HuH-7.5 (cell line): ENCODE measurements at regions not wholly inside any gene's neighbourhood (a gene's known extent, or its start where the extent isn't known, plus 50 kb on each side); places are given as distances from the start of the nearest gene placed in this dataset.

Experiments used
- DNase-seq: peaks from one replicate; pipeline ENCODE4 v3.0.0; 2011; ENCODE audit warnings: low spot score

- DNase-seq: no peak
These were observed 66.4 kb upstream of the DUSP22 start for GRCh38 chr6:225907-226306.

- no peak for DNase-seq
These were observed 65.7 kb upstream of the DUSP22 start for GRCh38 chr6:226516-227073.

GRCh38 chr6:227074-227782, 65.1 kb upstream of the DUSP22 start:
- no peak for DNase-seq

DNA sequence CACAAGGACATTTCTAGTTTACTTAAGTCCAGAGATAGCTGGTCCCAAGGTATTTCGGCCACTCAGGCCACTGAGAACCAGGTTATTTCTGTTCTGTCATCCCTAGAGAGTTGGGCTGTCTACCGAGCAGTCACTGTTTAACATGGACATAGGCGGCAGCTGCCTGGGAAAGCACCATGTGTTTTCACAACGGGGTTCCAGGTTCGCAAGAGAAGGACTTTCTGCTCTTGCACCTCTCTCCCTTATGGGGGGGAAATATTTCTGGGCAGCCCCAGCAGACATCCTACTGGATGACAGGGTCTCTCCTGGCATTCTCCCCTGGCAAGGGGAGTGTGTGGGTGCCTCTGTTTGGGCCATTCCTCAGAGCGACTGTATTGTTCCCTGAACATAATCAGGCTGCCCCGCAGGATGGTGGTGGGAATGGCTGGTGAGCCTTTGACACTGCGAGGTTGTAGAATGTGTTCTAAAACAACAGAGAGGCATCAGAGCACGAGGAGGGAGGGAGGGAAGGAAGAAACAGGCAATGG, 64.4 kb upstream of the DUSP22 start:
- DNase-seq: no peak

DNA sequence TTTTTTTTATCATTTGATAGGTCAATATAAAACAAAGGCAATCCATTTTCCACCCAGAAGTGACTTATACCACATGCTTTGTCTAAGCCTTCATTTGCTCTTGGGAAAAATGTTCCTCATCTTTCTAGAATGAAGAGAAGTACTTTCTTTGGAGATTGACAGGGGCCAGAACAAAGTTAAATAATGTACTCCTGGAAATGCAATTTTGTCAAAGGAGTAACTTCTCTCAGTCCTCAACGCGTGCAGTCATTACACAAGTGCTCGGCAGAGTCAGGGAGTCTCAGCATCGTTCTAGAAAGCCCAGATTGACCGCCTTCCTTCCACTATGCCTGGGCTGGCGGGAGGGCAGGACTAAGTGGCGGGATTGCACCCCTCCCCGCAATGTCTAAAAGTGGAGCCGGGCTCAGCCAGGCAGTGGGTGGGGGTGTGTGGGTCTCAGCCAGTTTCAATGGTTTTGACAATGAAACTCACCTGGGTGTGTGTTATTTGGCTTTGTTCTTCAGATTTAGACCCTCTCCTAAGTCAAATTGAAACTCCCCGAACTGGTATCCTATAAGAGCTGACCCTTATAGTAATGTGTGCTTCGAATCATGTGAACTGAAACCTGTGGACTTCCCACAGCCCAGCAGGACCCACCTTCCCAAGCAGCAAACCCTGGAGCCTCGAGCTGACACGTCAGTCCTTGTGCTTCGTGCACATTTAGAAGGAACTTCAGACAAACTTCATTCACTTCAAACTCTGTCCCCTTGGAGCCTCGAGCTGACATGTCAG, 63.2 kb upstream of the DUSP22 start:
- DNase-seq: no peak

GRCh38 chr6:231779-232178, 60.5 kb upstream of the DUSP22 start:
- no peak for DNase-seq

DNA sequence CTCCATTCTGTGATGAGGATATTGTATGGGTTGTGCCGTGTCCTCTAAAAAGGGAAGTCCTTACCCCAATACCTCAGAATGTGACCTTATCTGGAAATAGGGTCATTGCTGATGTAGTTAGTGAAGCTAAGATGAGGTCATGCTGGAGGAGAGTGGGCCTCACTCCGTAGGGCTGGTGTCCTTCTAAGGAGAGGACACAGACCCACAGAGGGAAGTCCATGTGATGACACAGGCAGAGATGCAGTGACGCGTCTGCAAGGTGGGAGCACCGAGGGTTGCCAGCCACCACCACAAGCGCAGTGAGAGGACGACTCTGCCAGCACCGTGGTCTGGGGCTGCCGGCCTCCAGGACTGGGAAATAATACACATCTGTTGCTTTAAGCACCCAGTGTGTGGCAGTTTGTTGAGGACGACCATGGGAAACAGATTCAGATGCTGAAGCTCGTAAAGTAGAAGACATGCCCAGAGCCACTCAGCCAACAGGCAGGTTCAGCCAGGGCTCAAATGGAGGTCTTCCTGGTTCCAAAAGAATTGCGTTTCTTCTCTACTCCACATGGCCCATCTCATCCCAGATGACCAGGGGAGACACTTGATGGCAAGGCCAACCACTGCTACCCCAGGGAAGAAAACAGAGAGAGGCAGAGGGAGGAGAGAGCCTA, 59.2 kb upstream of the DUSP22 start:
- no peak for DNase-seq

- no peak for DNase-seq
These were observed 57.4 kb upstream of the DUSP22 start for GRCh38 chr6:234706-235372.

DNA sequence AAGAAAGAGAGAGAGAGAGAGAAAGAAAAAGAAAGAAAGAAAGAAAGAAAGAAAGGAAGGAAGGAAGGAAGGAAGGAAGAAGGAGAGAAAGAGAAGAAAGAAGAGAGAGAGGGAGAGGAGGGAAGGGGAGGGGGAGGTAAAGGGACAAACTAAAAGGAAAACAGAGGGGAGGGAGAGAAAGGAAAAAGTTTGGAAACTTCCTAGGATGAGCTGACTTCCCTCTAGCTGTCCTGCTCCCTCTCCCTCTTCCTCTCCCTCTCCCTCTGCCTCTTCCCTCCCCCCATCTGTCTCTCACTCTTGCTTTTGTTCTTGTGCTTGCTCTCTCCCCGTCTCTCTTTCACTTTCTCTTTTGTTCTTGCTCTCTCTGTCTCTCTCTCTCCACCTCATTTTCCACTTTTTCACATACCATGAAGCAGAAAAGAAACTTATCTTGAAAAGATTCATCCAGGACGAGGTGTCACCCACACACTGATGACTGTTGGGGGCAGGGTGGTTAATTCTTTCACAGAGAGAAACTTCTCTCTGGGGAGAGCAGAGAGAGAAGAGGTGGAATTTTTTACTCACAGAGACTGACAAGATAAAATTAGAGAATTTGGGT, 56.4 kb upstream of the DUSP22 start:
- DNase-seq: no peak

DNA sequence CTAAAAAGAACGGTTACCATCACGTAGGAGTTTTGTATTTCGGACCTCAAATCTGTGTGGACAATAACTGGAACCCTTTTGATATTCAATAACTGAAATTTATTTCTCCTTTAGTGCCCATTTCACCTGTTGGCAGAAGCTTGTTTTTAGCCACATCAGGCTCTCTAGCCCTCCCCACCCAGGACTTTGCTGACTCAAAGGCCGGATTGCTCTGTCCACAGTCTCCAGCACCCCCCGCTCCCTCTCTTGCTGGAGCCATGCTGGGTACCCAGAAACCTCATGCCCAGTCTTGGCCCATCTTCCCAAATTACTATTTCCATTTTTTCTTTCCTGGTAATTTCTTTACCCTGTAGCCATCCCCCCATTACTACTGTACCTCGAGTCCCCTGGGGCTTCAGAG, 55.8 kb upstream of the DUSP22 start:
- no peak for DNase-seq

DNA sequence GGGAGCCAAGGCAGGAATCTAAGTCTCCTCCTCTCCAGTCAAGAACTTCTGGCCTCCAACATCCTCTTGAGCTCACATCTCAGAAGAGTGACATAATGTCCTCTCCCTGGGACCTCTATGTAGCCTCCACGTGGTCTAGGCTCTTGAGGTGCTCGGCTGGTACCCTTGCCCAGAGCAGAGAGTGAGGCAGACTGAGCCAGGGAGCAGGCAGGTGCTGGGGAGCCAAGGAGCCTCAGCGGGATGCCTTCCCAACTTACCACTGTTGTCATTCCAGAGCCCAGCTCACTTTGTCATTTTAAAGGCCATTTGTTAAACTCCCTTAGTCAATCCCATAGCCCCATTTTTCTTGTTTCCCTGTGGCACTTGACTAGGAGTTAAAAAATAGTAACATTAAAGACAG, 52.1 kb upstream of the DUSP22 start:
- DNase-seq: no peak

- no peak for DNase-seq
These were observed 50.9 kb upstream of the DUSP22 start for GRCh38 chr6:241336-241865.
